Ectodermal cell (in vitro differentiated cells): ENCODE measurements at regions not wholly inside any gene's neighbourhood (a gene's known extent, or its start where the extent isn't known, plus 50 kb on each side); places are given as distances from the start of the nearest gene placed in this dataset.

Source experiments
- H3K27ac ChIP-seq: 2 replicates; pipeline ENCODE4 v1.7.0; 2013; ENCODE audit warnings: mild to moderate bottlenecking, low read depth, low read length; ENCODE audit not compliant: insufficient read depth, poor library complexity, severe bottlenecking
- H3K27me3 ChIP-seq: 2 replicates; pipeline ENCODE4 v1.7.0; 2013; ENCODE audit warnings: mild to moderate bottlenecking, low read length; ENCODE audit not compliant: insufficient read depth, control insufficient read depth, poor library complexity, severe bottlenecking
- H3K36me3 ChIP-seq: one replicate; pipeline ENCODE4 v1.7.0; 2013; ENCODE audit warnings: low read length; ENCODE audit not compliant: control insufficient read depth, insufficient read depth
- H3K4me1 ChIP-seq: one replicate; pipeline ENCODE4 v1.7.0; 2013; ENCODE audit warnings: low read length; ENCODE audit not compliant: control insufficient read depth, insufficient read depth
- H3K4me3 ChIP-seq: 2 replicates; pipeline ENCODE4 v1.7.0; 2013; ENCODE audit warnings: low read depth, low read length, control low read depth; ENCODE audit not compliant: insufficient read depth
- H3K9me3 ChIP-seq: 2 replicates; pipeline ENCODE4 v1.7.0; 2013; ENCODE audit warnings: mild to moderate bottlenecking, low read length, moderate library complexity; ENCODE audit not compliant: control insufficient read depth
- WGBS, 2 experiments: methylation state at CpG; one replicate each; pipeline ENCODE4 v1.1.7; 2013; ENCODE audit warnings: missing lambda C conversion rate in 2 of 2; 5-methylcytosine and 5-hydroxymethylcytosine counted together

DNA sequence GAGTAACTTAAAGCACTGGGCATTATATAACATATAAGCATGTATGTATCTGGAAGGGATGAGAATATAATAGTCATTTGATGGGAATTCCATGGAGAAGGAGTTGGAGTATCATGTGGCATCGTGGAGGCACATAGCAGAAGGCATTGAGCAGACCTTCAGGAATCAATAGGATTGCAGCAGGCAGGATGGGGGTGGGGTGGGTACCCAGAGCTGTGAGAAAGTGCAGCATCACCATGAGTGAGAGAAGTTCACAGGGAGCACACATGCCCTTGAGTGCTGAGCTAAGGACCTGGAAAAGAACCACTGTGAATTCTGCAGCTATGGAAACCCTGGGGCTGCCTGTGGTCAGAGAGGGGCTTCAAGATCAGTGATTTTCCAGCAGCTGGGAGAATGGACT lies 57.3 kb downstream of the MED10 start:
- Histone ChIP-seq H3K9me3 (no peaks in the 10 kb centered on the region), H3K4me3 (no peak overlapping the region), H3K36me3 (no peaks in the 10 kb centered on the region), H3K4me1 (no peaks in the 10 kb centered on the region), H3K27me3 (peaks cover 24% of the 10 kb centered on the region), H3K27ac (no peak overlapping the region)
- WGBS, 2 experiments = 56 to 59% methylated on average over 1 of the region's 1 CpG

DNA sequence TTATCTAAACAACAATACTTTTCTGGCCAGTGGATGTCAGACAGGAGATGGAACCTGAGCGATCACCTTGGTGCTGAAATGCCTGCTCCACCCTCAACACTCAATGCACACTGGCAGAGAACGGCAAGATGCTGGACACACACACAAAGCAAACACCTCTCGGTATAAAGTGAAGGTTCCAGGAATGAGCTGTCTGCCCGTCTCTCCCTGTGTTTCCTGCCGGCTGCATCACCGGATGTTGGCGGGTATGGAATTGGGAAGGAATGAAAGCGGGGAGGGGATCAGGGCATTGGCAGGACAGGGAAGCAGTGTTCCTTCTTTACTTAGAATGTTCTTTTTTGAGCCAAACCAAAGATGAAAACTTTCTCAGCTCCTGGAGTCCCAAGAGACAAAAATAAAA lies 59.2 kb downstream of the MED10 start:
- H3K36me3 ChIP-seq = no peaks in the 10 kb centered on the region
- H3K4me1 ChIP-seq = no peaks in the 10 kb centered on the region
- H3K27ac ChIP-seq = no peak overlapping the region
- WGBS, 2 experiments = 87 to 90% methylated on average over 8 of the region's 8 CpGs
- H3K27me3 ChIP-seq = peaks cover 19% of the 10 kb centered on the region
- no peaks in the 10 kb centered on the region for H3K9me3 ChIP-seq
- no peak overlapping the region for H3K4me3 ChIP-seq

DNA sequence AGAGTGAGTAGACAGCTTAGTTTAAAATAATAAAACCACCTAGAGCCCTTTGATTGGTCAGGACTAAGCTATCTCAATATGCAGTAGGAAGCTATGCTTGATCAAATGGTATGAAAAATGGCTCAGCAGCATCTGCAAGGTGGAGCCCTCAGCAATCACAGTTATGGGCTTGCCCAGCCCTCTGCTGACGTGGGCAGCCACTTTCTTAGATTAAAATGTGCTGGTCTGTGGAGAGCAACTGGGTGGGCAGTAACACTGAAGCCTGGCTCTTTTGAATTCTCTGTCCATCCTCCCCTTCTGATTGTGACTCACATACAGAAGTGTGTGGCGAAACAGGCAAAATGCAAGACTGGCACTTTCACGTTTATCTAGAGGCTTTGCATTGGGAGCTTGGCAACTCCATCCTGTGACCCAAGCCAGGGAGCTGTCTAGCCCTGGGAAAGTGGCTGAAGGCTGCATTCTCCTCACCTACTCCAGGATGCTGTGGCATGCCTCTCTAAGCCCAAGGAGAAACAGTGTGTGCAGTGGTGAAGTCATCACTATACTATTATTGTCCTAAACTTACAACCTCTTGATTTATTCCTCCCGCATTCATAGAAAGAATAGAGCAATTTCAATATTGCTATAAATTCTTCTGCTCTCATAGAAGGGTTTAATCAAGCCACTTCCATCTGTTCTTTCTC lies 61.1 kb downstream of the MED10 start:
- Histone ChIP-seq H3K27me3 (peaks cover 23% of the 10 kb centered on the region), H3K36me3 (no peaks in the 10 kb centered on the region), H3K4me1 (no peaks in the 10 kb centered on the region), H3K9me3 (no peaks in the 10 kb centered on the region), H3K4me3 (no peak overlapping the region), H3K27ac (no peak overlapping the region)
- 71 to 78% methylated on average over 4 of the region's 4 CpGs for WGBS, 2 experiments

DNA sequence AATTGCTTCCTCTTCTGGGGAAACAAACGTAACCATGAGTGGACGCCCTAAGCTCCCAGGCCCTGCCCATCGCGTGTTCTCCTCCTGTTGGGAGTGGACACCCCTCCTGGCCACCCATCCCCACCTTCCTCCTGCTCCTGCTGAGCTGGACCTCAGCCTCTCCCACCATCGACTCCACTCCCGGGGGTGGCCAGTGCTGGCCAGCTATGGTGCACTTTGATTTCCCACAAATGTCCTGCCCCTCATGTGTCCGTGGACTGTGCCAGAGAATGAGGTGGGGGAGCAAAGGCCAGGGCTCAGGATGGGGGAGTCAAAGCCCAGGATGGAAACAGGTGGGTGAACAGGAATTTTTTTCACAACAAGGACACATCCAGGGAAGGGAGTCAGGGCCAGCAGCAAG lies 62.8 kb downstream of the MED10 start:
- peaks cover 27% of the 10 kb centered on the region for H3K27me3 ChIP-seq
- H3K36me3 ChIP-seq = no peaks in the 10 kb centered on the region
- WGBS, 2 experiments = 73 to 84% methylated on average over 7 of the region's 7 CpGs
- H3K27ac ChIP-seq = no peak overlapping the region
- no peaks in the 10 kb centered on the region for H3K9me3 ChIP-seq
- no peaks in the 10 kb centered on the region for H3K4me1 ChIP-seq
- no peak overlapping the region for H3K4me3 ChIP-seq

DNA sequence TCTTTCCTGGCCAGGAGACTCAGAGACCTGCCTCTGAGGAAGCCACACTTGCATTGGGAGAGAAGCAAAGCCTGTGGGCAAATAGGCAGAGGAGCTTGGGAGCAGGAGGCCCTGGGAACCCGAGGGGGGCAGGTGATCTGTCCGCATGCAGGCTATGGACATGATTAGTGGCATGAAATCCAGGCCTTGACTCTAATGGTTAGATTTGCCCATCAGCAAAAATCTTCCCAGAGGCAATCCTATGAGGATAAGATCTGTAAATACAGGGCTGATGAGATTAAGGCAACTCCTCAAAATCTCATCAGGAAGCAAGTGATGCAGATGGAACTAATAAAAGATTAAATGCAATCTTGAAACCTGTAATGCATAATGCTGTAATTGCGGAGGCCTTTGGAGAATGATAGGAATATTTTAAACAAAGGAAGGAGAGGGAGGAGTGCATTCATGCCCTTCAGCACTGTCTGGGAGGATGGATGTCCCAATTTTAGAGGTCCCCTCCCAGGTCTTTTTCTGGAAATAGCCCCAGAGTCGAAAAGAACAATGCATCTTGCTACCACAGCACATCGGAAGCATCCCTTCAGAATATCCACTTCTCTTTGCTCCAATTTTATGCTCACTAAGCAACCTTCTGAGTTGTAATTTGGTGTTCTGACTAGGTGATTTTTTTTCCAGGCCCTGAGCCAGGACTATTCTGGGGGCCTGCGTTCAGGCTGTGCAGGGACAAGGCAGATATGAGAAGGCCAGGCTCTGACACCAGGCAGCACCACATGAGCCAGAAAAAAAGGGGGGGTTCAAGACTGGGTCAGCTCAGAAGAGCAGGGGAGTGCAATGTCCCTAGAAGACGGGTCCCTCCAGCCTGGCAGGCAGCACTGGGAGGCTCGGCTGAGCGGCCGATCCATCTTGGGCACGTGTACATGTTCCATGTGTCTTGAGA lies 66.5 kb downstream of the MED10 start:
- Histone ChIP-seq H3K27me3 (peaks cover 42% of the 10 kb centered on the region), H3K36me3 (no peaks in the 10 kb centered on the region), H3K9me3 (no peaks in the 10 kb centered on the region), H3K27ac (no peak overlapping the region), H3K4me3 (no peak overlapping the region), H3K4me1 (no peaks in the 10 kb centered on the region)
- 86 to 91% methylated on average over 11 of the region's 11 CpGs for WGBS, 2 experiments

DNA sequence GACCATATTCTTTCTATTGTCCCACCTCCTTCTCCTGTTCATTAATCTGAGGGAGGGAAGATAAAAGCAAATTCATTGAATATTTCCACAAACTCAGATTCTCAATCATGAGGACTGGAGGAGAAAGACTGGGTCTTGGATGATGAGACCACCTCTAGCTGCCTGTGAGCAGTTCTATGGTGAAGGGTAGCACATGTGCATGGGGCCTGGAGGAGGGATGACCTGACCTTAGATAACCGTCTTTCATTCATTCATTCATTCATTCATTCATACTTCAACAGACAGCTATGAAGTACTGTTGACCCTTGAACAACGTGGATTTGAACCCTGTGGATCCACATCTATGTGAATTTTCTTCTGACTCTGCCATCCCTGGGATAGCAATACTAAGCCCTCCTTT lies 68.4 kb downstream of the MED10 start:
- Histone ChIP-seq H3K27me3 (peaks cover 47% of the 10 kb centered on the region), H3K36me3 (no peaks in the 10 kb centered on the region), H3K9me3 (no peaks in the 10 kb centered on the region), H3K27ac (no peak overlapping the region), H3K4me1 (no peaks in the 10 kb centered on the region), H3K4me3 (no peak overlapping the region)
- WGBS, 2 experiments = 48 to 53% methylated on average over 2 of the region's 2 CpGs

DNA sequence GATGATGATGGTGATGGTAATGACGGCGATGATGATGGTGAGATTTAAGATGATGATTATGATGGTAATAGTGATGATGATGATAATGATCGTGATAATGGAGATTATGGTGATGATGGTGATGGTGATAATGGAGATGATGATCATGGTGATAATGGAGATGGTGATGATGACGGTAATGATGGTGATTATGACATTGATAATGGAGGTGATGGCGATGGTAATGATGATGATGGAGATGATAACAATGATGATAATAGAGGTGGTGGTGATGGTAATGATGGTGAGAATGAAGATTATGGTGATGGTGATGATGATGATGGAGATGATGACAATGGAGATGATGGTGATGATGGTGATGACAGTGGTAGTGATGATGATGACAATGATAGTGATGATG lies 69.7 kb downstream of the MED10 start:
- Histone ChIP-seq H3K4me3 (no peak overlapping the region), H3K9me3 (no peaks in the 10 kb centered on the region), H3K36me3 (no peaks in the 10 kb centered on the region), H3K4me1 (no peaks in the 10 kb centered on the region), H3K27me3 (peaks cover 60% of the 10 kb centered on the region), H3K27ac (no peak overlapping the region)
- 88 to 89% methylated on average over 5 of the region's 5 CpGs for WGBS, 2 experiments

DNA sequence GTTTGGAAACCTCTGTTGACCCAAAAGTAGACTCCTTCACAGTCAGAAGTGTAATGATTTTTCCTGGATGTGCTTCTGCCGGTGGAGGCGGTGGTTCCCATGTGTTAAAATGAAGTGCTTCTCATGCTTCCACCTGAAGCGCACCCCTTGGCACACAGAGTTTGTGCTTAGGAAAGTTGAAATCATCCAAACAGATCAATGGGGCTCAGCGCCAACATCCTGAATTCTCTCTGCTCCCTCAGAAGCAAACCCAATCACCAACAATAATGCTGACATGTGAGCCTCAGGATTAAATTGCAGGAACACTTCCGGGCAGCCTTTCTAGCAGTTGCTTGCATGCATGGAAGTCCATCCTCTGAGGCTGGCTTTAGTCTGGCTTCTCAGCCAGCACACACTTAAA lies 71.0 kb downstream of the MED10 start:
- Histone ChIP-seq H3K36me3 (no peaks in the 10 kb centered on the region), H3K27me3 (peaks cover 68% of the 10 kb centered on the region)
- 87 to 88% methylated on average over 5 of the region's 5 CpGs for WGBS, 2 experiments

DNA sequence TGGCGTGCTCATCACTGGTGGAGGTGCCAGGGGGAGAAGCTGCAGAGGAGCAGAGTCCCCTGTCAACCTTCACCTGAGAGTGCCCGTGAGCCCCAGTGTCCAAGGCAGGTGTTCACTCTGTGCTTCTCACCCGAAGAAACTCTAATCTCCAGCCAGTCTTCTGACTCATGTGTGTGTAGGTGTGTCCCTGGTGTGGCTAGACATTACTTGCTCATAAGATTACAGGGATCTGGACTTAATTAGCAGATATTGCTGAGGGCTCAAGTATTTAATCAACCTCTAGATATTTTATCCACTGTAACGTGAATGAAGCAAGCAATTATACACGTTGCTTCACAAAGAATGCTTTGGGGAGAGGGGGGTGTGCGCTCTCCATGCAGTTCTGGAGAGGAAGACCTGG lies 72.5 kb downstream of the MED10 start:
- H3K4me1 ChIP-seq = no peaks in the 10 kb centered on the region
- WGBS, 2 experiments = 81 to 82% methylated on average over 6 of the region's 6 CpGs
- peaks cover 73% of the 10 kb centered on the region for H3K27me3 ChIP-seq
- H3K4me3 ChIP-seq = no peak overlapping the region
- no peaks in the 10 kb centered on the region for H3K9me3 ChIP-seq
- H3K36me3 ChIP-seq = no peaks in the 10 kb centered on the region
- H3K27ac ChIP-seq = no peak overlapping the region

More for the DNA sequence above, 71.0 kb downstream of the MED10 start:
- H3K4me3 ChIP-seq = no peak overlapping the region
- H3K9me3 ChIP-seq = no peaks in the 10 kb centered on the region
- H3K27ac ChIP-seq = no peak overlapping the region
- H3K4me1 ChIP-seq = no peaks in the 10 kb centered on the region

DNA sequence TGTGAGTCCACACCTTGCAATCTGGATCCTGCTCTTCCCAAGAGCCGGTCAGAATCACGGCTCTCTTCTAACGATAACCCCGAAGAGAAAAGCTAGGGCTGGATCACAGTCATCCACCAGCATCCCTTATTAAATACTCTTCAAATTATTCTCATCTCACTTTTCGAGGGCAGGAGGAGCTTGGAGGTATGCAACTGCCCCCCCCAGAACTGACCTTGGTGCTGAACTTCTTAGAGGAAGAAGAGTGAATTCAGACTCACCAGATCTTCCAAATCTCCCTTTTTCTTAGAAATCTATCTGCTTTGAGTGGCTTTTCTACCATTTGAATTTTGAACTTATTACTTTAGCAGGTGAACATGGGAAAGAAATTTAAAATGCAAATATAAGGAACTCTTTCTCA lies 75.7 kb downstream of the MED10 start:
- H3K27ac ChIP-seq = no peak overlapping the region
- H3K36me3 ChIP-seq = no peaks in the 10 kb centered on the region
- H3K4me1 ChIP-seq = no peaks in the 10 kb centered on the region
- no peaks in the 10 kb centered on the region for H3K9me3 ChIP-seq
- H3K4me3 ChIP-seq = no peak overlapping the region
- WGBS, 2 experiments = 42 to 45% methylated on average over 5 of the region's 5 CpGs
- H3K27me3 ChIP-seq = peaks cover 66% of the 10 kb centered on the region
